ELF-1 (cell line): ENCODE measurements at regions not wholly inside any gene's neighbourhood (a gene's known extent, or its start where the extent isn't known, plus 50 kb on each side); places are given as distances from the start of the nearest gene placed in this dataset.
A peak's percentile ranks its signal among the peaks of the same experiment; 100 is the strongest.

Experiments
- DNase-seq: peaks from one replicate; pipeline ENCODE4 v3.0.0-alpha.2; 2016; ENCODE audit warnings: low read depth, low spot score

- DNase-seq, result no peak
Observed at GRCh38 chr2:4368907-4369306, 665.5 kb downstream of the DCDC2C start.

- DNase-seq, result no peak
Observed at GRCh38 chr2:4369826-4370419, 666.5 kb downstream of the DCDC2C start.

GRCh38 chr2:4370422-4371090, 667.2 kb downstream of the DCDC2C start:
- no peak for DNase-seq

- peak; percentile 64 for DNase-seq
Observed at GRCh38 chr2:4381049-4381448, 677.7 kb downstream of the DCDC2C start.

- no peak for DNase-seq
Observed at GRCh38 chr2:4381773-4382172, 678.4 kb downstream of the DCDC2C start.

- peak; percentile 84 for DNase-seq
Observed at GRCh38 chr2:4391013-4391412, 687.6 kb downstream of the DCDC2C start.

GRCh38 chr2:4404363-4404762, 701.0 kb downstream of the DCDC2C start:
- DNase-seq, result no peak

GRCh38 chr2:4408321-4408720, 704.9 kb downstream of the DCDC2C start:
- DNase-seq, result no peak

- no peak for DNase-seq
Observed at GRCh38 chr2:4412637-4413187, 709.3 kb downstream of the DCDC2C start.

- DNase-seq, result no peak
Observed at GRCh38 chr2:4415171-4415570, 711.8 kb downstream of the DCDC2C start.

GRCh38 chr2:4415810-4416413, 712.5 kb downstream of the DCDC2C start:
- no peak for DNase-seq

GRCh38 chr2:4416431-4416830, 713.1 kb downstream of the DCDC2C start:
- no peak for DNase-seq

GRCh38 chr2:4417771-4418170, 714.4 kb downstream of the DCDC2C start:
- DNase-seq, result no peak

GRCh38 chr2:4420032-4420431, 716.7 kb downstream of the DCDC2C start:
- DNase-seq, result no peak

- DNase-seq, result no peak
Observed at GRCh38 chr2:4424153-4424552, 720.8 kb downstream of the DCDC2C start.

- no peak for DNase-seq
Observed at GRCh38 chr2:4427083-4427482, 723.7 kb downstream of the DCDC2C start.

GRCh38 chr2:4445821-4446220, 742.4 kb downstream of the DCDC2C start:
- no peak for DNase-seq

- DNase-seq, result no peak
Observed at GRCh38 chr2:4454907-4455306, 751.5 kb downstream of the DCDC2C start.

GRCh38 chr2:4455486-4456155, 752.2 kb downstream of the DCDC2C start:
- no peak for DNase-seq

- no peak for DNase-seq
Observed at GRCh38 chr2:4464634-4465266, 761.4 kb downstream of the DCDC2C start.

- no peak for DNase-seq
Observed at GRCh38 chr2:4465671-4466070, 762.3 kb downstream of the DCDC2C start.

GRCh38 chr2:4475618-4476017, 772.2 kb downstream of the DCDC2C start:
- DNase-seq, result no peak
